H1 (cell line): ENCODE measurements at regions not wholly inside any gene's neighbourhood (a gene's known extent, or its start where the extent isn't known, plus 50 kb on each side); places are given as distances from the start of the nearest gene placed in this dataset.

Experiments used
- GABPA ChIP-seq: IDR thresholded peaks from 2 replicates; pipeline ENCODE4 v1.6.1; 2011; ENCODE audit warnings: mild to moderate bottlenecking, low read length, moderate library complexity, borderline replicate concordance; ENCODE audit not compliant: insufficient read depth
- HDAC2 ChIP-seq, 2 experiments: fragments of 300-600 bp in 1 of 2; sonication (generic) in 1 of 2; IDR thresholded peaks; 2 replicates each; pipeline ENCODE4 v1.6.1; 2011 to 2012; ENCODE audit warnings: low read depth in 2 of 2, low read length in 2 of 2, mild to moderate bottlenecking in 2 of 2, moderate library complexity in 2 of 2, borderline replicate concordance in 1 of 2, inconsistent platforms in 1 of 2
- HDAC6 ChIP-seq: IDR thresholded peaks from one replicate; pipeline ENCODE4 v1.7.1; 2012; ENCODE audit warnings: low read depth, mild to moderate bottlenecking, inconsistent platforms, low read length, moderate library complexity
- POLR2AphosphoS5 ChIP-seq: IDR thresholded peaks from 2 replicates; pipeline ENCODE4 v1.6.1; 2011; ENCODE audit warnings: low read depth, low read length
- ZNF274 ChIP-seq: IDR thresholded peaks from 2 replicates; pipeline ENCODE4 v1.7.0; 2012; ENCODE audit warnings: low read length, borderline replicate concordance; ENCODE audit errors: extremely low read depth
- TF ChIP-seq, protein P1 (sequence below): IDR thresholded peaks from 2 replicates; pipeline ENCODE4 v1.6.1; 2012; ENCODE audit warnings: inconsistent platforms

DNA sequence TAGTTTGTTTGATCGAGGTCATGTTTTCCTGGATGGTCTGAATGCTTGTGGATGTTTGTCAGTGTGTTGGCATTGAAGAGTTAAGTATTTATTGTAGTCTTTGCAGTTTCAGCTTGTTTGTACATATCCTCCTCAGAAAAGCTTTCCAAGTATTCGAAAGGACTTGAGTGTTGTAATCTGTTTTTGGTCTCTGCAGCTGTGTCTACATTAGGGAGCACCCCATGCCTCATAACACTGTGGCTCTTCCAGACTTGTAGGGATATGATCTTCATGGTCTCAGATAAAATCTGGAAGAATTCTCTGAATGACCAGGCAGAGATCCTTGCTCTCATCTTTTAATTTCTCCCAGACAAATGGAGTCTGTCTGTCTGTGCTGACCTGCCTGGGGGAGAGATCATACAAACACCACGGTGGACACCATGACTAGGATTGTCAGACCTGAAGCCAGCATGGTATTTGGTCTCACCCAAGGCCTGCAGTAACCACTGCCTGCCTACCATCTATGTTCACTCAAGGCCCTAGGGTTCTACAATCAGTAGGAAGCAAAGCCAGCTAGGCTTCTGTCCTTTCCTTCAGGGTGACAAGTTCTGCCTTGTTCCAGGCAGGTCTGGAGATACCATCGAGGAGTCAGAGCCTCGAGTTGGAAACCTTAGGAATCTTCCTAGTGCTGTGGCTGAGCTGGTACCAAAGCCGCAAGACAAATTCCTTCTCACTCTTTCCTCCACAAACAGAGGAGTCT is 114.7 kb upstream of the KHDRBS2 start (continued):
- no peak for TF ChIP-seq HDAC6
- TF ChIP-seq POLR2AphosphoS5: no peak
- no peak for TF ChIP-seq HDAC2 (IDR thresholded peaks at IDR 0.05; ENCODE audit: borderline replicate concordance in 1 of 2, low read depth in 2 of 2, low read length in 2 of 2)
- no peak for TF ChIP-seq GABPA
- TF ChIP-seq, protein P1, sequence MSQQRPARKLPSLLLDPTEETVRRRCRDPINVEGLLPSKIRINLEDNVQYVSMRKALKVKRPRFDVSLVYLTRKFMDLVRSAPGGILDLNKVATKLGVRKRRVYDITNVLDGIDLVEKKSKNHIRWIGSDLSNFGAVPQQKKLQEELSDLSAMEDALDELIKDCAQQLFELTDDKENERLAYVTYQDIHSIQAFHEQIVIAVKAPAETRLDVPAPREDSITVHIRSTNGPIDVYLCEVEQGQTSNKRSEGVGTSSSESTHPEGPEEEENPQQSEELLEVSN: no peak
- no peak for TF ChIP-seq ZNF274
